HepG2 (cell line): ENCODE measurements at regions not wholly inside any gene's neighbourhood (a gene's known extent, or its start where the extent isn't known, plus 50 kb on each side); places are given as distances from the start of the nearest gene placed in this dataset.

Experiments
- CREB1 ChIP-seq, 2 experiments: fragments of 450-650 bp in 1 of 2; IDR thresholded peaks; 2 replicates each; pipeline ENCODE4 v1.6.1; 2016 to 2017; ENCODE audit warnings: control low read depth in 1 of 2, mild to moderate bottlenecking in 1 of 2, missing compliant biosample characterization in 1 of 2, missing genetic modification characterization in 1 of 2
- EZH2 ChIP-seq: conservative IDR thresholded peaks from 2 replicates; pipeline ENCODE4 v1.6.1; 2012; ENCODE audit warnings: mild to moderate bottlenecking, low read depth, low read length, moderate library complexity
- FOXM1 ChIP-seq: sonication (generic); formaldehyde crosslinking; IDR thresholded peaks from 2 replicates; pipeline ENCODE4 v1.5.0; 2020; ENCODE audit warnings: missing genetic modification reagents
- MED13 ChIP-seq: sonication (generic); formaldehyde crosslinking; IDR thresholded peaks from 2 replicates; pipeline ENCODE4 v1.5.0; 2020; ENCODE audit warnings: missing genetic modification reagents
- MXD4 ChIP-seq: IDR thresholded peaks from 2 replicates; pipeline ENCODE4 v1.6.1; 2016; ENCODE audit warnings: mild to moderate bottlenecking, missing biosample characterization, missing genetic modification reagents
- POLR2A ChIP-seq, 2 experiments: IDR thresholded peaks; 2 replicates each; pipeline ENCODE4 v1.6.1; 2011; ENCODE audit warnings: low read depth in 2 of 2, low read length in 2 of 2, mild to moderate bottlenecking in 1 of 2, moderate library complexity in 1 of 2; ENCODE audit not compliant: insufficient read depth in 1 of 2
- PRPF4 ChIP-seq: fragments of 200-400 bp; formaldehyde crosslinking; IDR thresholded peaks from 2 replicates; pipeline ENCODE4 v1.6.1; 2016; ENCODE audit warnings: low read length, low read depth; ENCODE audit not compliant: poor library complexity, severe bottlenecking
- SETDB1 ChIP-seq: sonication (generic); formaldehyde crosslinking; IDR thresholded peaks from 2 replicates; pipeline ENCODE4 v1.5.1; 2020; ENCODE audit warnings: missing genetic modification reagents, mild to moderate bottlenecking, borderline replicate concordance
- ZNF251 ChIP-seq: sonication (generic); formaldehyde crosslinking; IDR thresholded peaks from 2 replicates; pipeline ENCODE4 v1.9.0; 2021; ENCODE audit warnings: mild to moderate bottlenecking, missing genetic modification reagents
- TF ChIP-seq, protein P1 (sequence below), 2 experiments: fragments of 450-650 bp in 1 of 2; sonication (generic) in 1 of 2; formaldehyde crosslinking; IDR thresholded peaks; 2 replicates each; pipeline versions ENCODE4 v1.5.0 to v1.8.0; 2020 to 2022; ENCODE audit warnings: mild to moderate bottlenecking in 1 of 2, missing genetic modification reagents in 1 of 2
- TF ChIP-seq, protein P2 (sequence below): sonication (generic); formaldehyde crosslinking; IDR thresholded peaks from 2 replicates; pipeline ENCODE4 v1.4.0; 2020; ENCODE audit warnings: mild to moderate bottlenecking, missing genetic modification reagents
- TF ChIP-seq, protein P3 (sequence below): sonication (generic); formaldehyde crosslinking; IDR thresholded peaks from 2 replicates; pipeline ENCODE4 v1.4.0; 2020; ENCODE audit warnings: low read depth, mild to moderate bottlenecking, missing genetic modification reagents
- TF ChIP-seq, protein P4 (sequence below): sonication (generic); formaldehyde crosslinking; IDR thresholded peaks from 2 replicates; pipeline ENCODE4 v1.4.0; 2020; ENCODE audit warnings: missing genetic modification reagents

DNA sequence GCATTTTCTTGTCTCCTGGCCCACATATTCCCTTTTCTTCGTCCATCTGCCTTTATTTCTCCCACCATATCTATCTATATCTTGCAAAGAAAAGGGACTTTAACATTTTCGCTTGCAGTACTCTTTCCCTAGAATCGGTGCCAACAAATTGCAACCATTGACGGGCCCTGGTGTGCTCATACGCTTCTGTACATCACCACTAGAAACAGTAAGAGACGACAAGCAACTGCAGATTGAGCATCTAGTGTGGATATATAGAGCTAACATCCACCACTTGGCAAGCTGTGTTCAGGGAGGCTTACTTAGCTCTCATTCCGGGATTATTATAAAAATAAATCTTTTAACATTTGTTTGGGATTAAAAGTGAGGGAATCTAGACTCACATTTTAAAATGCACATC is 230.8 kb upstream of the PKN2 start:
- TF ChIP-seq PRPF4, result no peak
- TF ChIP-seq, protein P1, sequence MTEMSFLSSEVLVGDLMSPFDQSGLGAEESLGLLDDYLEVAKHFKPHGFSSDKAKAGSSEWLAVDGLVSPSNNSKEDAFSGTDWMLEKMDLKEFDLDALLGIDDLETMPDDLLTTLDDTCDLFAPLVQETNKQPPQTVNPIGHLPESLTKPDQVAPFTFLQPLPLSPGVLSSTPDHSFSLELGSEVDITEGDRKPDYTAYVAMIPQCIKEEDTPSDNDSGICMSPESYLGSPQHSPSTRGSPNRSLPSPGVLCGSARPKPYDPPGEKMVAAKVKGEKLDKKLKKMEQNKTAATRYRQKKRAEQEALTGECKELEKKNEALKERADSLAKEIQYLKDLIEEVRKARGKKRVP (CRISPR knock-in tag; IDR thresholded peaks at IDR 0.05), result no peak
- TF ChIP-seq MED13, result no peak
- TF ChIP-seq, protein P2, sequence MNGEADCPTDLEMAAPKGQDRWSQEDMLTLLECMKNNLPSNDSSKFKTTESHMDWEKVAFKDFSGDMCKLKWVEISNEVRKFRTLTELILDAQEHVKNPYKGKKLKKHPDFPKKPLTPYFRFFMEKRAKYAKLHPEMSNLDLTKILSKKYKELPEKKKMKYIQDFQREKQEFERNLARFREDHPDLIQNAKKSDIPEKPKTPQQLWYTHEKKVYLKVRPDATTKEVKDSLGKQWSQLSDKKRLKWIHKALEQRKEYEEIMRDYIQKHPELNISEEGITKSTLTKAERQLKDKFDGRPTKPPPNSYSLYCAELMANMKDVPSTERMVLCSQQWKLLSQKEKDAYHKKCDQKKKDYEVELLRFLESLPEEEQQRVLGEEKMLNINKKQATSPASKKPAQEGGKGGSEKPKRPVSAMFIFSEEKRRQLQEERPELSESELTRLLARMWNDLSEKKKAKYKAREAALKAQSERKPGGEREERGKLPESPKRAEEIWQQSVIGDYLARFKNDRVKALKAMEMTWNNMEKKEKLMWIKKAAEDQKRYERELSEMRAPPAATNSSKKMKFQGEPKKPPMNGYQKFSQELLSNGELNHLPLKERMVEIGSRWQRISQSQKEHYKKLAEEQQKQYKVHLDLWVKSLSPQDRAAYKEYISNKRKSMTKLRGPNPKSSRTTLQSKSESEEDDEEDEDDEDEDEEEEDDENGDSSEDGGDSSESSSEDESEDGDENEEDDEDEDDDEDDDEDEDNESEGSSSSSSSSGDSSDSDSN (CRISPR knock-in tag), result no peak
- TF ChIP-seq FOXM1 (CRISPR knock-in tag), result no peak
- no peak for TF ChIP-seq SETDB1
- no peak for TF ChIP-seq EZH2
- TF ChIP-seq, protein P3, sequence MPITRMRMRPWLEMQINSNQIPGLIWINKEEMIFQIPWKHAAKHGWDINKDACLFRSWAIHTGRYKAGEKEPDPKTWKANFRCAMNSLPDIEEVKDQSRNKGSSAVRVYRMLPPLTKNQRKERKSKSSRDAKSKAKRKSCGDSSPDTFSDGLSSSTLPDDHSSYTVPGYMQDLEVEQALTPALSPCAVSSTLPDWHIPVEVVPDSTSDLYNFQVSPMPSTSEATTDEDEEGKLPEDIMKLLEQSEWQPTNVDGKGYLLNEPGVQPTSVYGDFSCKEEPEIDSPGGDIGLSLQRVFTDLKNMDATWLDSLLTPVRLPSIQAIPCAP (CRISPR knock-in tag), result no peak
- no peak for TF ChIP-seq POLR2A (IDR thresholded peaks at IDR 0.05; ENCODE audit: insufficient read depth in 1 of 2, low read depth in 2 of 2, low read length in 2 of 2)
- no peak for TF ChIP-seq ZNF251 (CRISPR knock-in tag)
- TF ChIP-seq CREB1 (IDR thresholded peaks at IDR 0.05), result no peak
- no peak for TF ChIP-seq CREB1 (CRISPR knock-in tag; IDR thresholded peaks at IDR 0.05)
- no peak for TF ChIP-seq MXD4 (CRISPR knock-in tag)
- TF ChIP-seq, protein P4, sequence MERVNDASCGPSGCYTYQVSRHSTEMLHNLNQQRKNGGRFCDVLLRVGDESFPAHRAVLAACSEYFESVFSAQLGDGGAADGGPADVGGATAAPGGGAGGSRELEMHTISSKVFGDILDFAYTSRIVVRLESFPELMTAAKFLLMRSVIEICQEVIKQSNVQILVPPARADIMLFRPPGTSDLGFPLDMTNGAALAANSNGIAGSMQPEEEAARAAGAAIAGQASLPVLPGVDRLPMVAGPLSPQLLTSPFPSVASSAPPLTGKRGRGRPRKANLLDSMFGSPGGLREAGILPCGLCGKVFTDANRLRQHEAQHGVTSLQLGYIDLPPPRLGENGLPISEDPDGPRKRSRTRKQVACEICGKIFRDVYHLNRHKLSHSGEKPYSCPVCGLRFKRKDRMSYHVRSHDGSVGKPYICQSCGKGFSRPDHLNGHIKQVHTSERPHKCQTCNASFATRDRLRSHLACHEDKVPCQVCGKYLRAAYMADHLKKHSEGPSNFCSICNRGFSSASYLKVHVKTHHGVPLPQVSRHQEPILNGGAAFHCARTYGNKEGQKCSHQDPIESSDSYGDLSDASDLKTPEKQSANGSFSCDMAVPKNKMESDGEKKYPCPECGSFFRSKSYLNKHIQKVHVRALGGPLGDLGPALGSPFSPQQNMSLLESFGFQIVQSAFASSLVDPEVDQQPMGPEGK (CRISPR knock-in tag), result no peak
